Sigmoid colon (tissue), 6 donors: ENCODE measurements at regions not wholly inside any gene's neighbourhood (a gene's known extent, or its start where the extent isn't known, plus 50 kb on each side); places are given as distances from the start of the nearest gene placed in this dataset.

Experiments
- DNase-seq: peaks from one replicate; pipeline ENCODE4 v3.0.0-alpha.2; 2019
- H3K27ac ChIP-seq, 4 donors: fragments of 200-600 bp; sonication (generic); one replicate each; pipeline ENCODE4 v1.5.1; 2016 to 2019; ENCODE audit warnings: mild to moderate bottlenecking in 1 of 4
- H3K27me3 ChIP-seq, 3 donors: fragments of 200-600 bp; sonication (generic); one replicate each; pipeline ENCODE4 v1.5.1; 2019; ENCODE audit warnings: mild to moderate bottlenecking in 1 of 3
- H3K36me3 ChIP-seq, 4 donors: fragments of 200-600 bp; sonication (generic); one replicate each; pipeline ENCODE4 v1.5.1; 2016 to 2019
- H3K4me1 ChIP-seq, 4 donors: fragments of 200-600 bp; sonication (generic); one replicate each; pipeline ENCODE4 v1.5.1; 2017 to 2019
- H3K4me3 ChIP-seq, 4 donors: fragments of 200-600 bp; sonication (generic); one replicate each; pipeline ENCODE4 v1.5.1; 2017 to 2019; ENCODE audit warnings: mild to moderate bottlenecking in 2 of 4, moderate library complexity in 1 of 4
- H3K9me3 ChIP-seq, 4 donors: fragments of 200-600 bp in 3 of 4; sonication (generic) in 3 of 4; one replicate each; pipeline versions ENCODE4 v1.5.1 to v1.6.1; 2013 to 2019
- CTCF ChIP-seq, 4 experiments: fragments of 450-650 bp in 3 of 4; fragments of 200-600 bp in 1 of 4; IDR thresholded peaks; one replicate each; pipeline ENCODE4 v1.5.1; 2016 to 2019; ENCODE audit warnings: antibody characterized with exemption in 4 of 4, mild to moderate bottlenecking in 3 of 4, moderate library complexity in 2 of 4
- EP300 ChIP-seq, 4 donors: sonication (generic); formaldehyde crosslinking; IDR thresholded peaks; one replicate each; pipeline ENCODE4 v1.6.1; 2017; ENCODE audit warnings: antibody characterized with exemption in 4 of 4
- POLR2A ChIP-seq, 2 donors: fragments of 450-650 bp; IDR thresholded peaks; one replicate each; pipeline ENCODE4 v1.6.1; 2016; ENCODE audit warnings: antibody characterized with exemption in 2 of 2, mild to moderate bottlenecking in 2 of 2, moderate library complexity in 2 of 2
- POLR2AphosphoS5 ChIP-seq, 4 donors: sonication (generic); formaldehyde crosslinking; IDR thresholded peaks; one replicate each; pipeline ENCODE4 v1.6.1; 2017; ENCODE audit warnings: antibody characterized with exemption in 4 of 4
- WGBS, 2 donors: extraction: QIAGEN DNeasy Blood & Tissue Kit; methylation state at CpG; one replicate each; pipeline ENCODE4 v1.1.7; 2013; 5-methylcytosine and 5-hydroxymethylcytosine counted together
- intact Hi-C: fragments of 100-400 bp; cut with DNase I; formaldehyde crosslinking; loops from one replicate; pipeline ENCODE4 v1.15.1; 2023
- donor health status: healthy with polysubstance abuse.
- donor health status: healthy.

- H3K27ac ChIP-seq = no peak overlapping the region
- no peak for DNase-seq
- H3K4me3 ChIP-seq = no peak overlapping the region
- intact Hi-C loops = no loop called here
- no peak for TF ChIP-seq EP300 (IDR thresholded peaks at IDR 0.05)
- no peak for TF ChIP-seq POLR2A (IDR thresholded peaks at IDR 0.05)
- 65 to 69% methylated on average over 2 of the region's 2 CpGs for WGBS, 2 donors
- H3K36me3 ChIP-seq = no peaks in the 10 kb centered on the region
- H3K9me3 ChIP-seq = peaks cover 0 to 3% (median 0%) of the 10 kb centered on the region in 4 donors
- H3K27me3 ChIP-seq = no peaks in the 10 kb centered on the region
- H3K4me1 ChIP-seq = no peaks in the 10 kb centered on the region
Observed at GRCh38 chr17:13792314-13792713, 190.6 kb upstream of the HS3ST3A1 start.

GRCh38 chr17:13793951-13794350 is 192.2 kb upstream of the HS3ST3A1 start:
- Histone ChIP-seq H3K4me3 (no peak overlapping the region), H3K36me3 (no peaks in the 10 kb centered on the region), H3K27me3 (no peaks in the 10 kb centered on the region), H3K9me3 (peaks cover 0 to 3% (median 0%) of the 10 kb centered on the region in 4 donors), H3K4me1 (no peaks in the 10 kb centered on the region), H3K27ac (no peak overlapping the region)
- no peak for DNase-seq
- TF ChIP-seq CTCF (IDR thresholded peaks at IDR 0.05) (no peak), EP300 (IDR thresholded peaks at IDR 0.05) (no peak)
- intact Hi-C loops = no loop called here
- 77 to 79% methylated on average over 1 of the region's 1 CpG for WGBS, 2 donors

GRCh38 chr17:13797863-13798262 is 196.1 kb upstream of the HS3ST3A1 start:
- Histone ChIP-seq H3K36me3 (no peaks in the 10 kb centered on the region), H3K4me1 (no peaks in the 10 kb centered on the region), H3K27ac (no peak overlapping the region), H3K9me3 (peaks cover 0 to 3% (median 0%) of the 10 kb centered on the region in 4 donors), H3K4me3 (no peak overlapping the region), H3K27me3 (no peaks in the 10 kb centered on the region)
- intact Hi-C loops = no loop called here
- TF ChIP-seq POLR2A (IDR thresholded peaks at IDR 0.05) = no peak
- TF ChIP-seq POLR2AphosphoS5 (IDR thresholded peaks at IDR 0.05) = no peak
- TF ChIP-seq CTCF (IDR thresholded peaks at IDR 0.05) = no peak
- TF ChIP-seq EP300 (IDR thresholded peaks at IDR 0.05) = no peak
- DNase-seq = no peak

GRCh38 chr17:13806092-13806491 is 204.4 kb upstream of the HS3ST3A1 start:
- H3K27me3 ChIP-seq = no peaks in the 10 kb centered on the region
- H3K27ac ChIP-seq = no peak overlapping the region
- H3K4me1 ChIP-seq = no peaks in the 10 kb centered on the region
- H3K4me3 ChIP-seq = no peak overlapping the region
- intact Hi-C loops = no loop called here
- no peak for DNase-seq
- WGBS, 2 donors = 61 to 78% methylated on average over 5 of the region's 5 CpGs
- TF ChIP-seq CTCF (IDR thresholded peaks at IDR 0.05) (no peak), EP300 (IDR thresholded peaks at IDR 0.05) (no peak), POLR2AphosphoS5 (IDR thresholded peaks at IDR 0.05) (no peak), POLR2A (IDR thresholded peaks at IDR 0.05) (no peak)
- H3K9me3 ChIP-seq = no peaks in the 10 kb centered on the region
- H3K36me3 ChIP-seq = no peaks in the 10 kb centered on the region

- DNase-seq = no peak
- Histone ChIP-seq H3K36me3 (no peaks in the 10 kb centered on the region), H3K27me3 (no peaks in the 10 kb centered on the region), H3K27ac (no peak overlapping the region), H3K9me3 (no peaks in the 10 kb centered on the region), H3K4me1 (no peaks in the 10 kb centered on the region), H3K4me3 (no peak overlapping the region)
- WGBS, 2 donors = 90 to 93% methylated on average over 3 of the region's 3 CpGs
- intact Hi-C loops = no loop called here
- TF ChIP-seq POLR2AphosphoS5 (IDR thresholded peaks at IDR 0.05) (no peak), POLR2A (IDR thresholded peaks at IDR 0.05) (no peak), EP300 (IDR thresholded peaks at IDR 0.05) (no peak), CTCF (IDR thresholded peaks at IDR 0.05) (no peak)
Observed at GRCh38 chr17:13807103-13807502, 205.4 kb upstream of the HS3ST3A1 start.
